Choroid plexus epithelial cell (primary cell): ENCODE measurements at regions not wholly inside any gene's neighbourhood (a gene's known extent, or its start where the extent isn't known, plus 50 kb on each side); places are given as distances from the start of the nearest gene placed in this dataset.
"Not testable (repeated sequence)": the region's sequence is repeated elsewhere in the genome, so short reads cannot be mapped to it uniquely, and the experiment has no call there.

Source experiments
- DNase-seq: peaks from one replicate; pipeline ENCODE4 v3.0.0-alpha.2; 2010; ENCODE audit warnings: low read depth
- H3K4me3 ChIP-seq: 2 replicates; pipeline ENCODE4 v1.5.1; 2011; ENCODE audit warnings: low read depth, mild to moderate bottlenecking, control low read depth, low read length, moderate library complexity
- TF ChIP-seq, protein P1 (sequence below): conservative IDR thresholded peaks from 2 replicates; pipeline ENCODE4 v1.5.1; 2011; ENCODE audit warnings: low read depth, mild to moderate bottlenecking, control low read depth, inconsistent platforms, low read length, moderate library complexity

DNA sequence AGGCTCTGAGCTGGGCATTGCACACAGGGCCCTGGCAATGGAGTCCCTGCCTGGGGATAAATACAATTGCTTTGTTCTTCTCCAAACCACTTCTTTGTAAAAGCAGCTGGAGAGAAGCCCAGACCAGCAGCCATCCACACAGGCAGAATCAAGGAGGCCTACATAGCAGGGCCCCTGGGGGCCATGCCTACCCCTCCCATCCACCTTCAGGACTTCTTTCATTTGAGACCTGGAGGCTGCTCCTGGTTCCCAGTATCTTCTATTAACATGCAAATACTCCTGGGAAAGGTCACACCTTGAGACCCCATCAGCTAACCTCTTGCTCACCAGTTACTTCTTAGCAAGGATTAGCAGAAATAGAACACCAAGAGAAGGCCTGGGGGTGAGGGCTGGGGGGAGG is 511.1 kb downstream of the SOX6 start:
- TF ChIP-seq, protein P1, sequence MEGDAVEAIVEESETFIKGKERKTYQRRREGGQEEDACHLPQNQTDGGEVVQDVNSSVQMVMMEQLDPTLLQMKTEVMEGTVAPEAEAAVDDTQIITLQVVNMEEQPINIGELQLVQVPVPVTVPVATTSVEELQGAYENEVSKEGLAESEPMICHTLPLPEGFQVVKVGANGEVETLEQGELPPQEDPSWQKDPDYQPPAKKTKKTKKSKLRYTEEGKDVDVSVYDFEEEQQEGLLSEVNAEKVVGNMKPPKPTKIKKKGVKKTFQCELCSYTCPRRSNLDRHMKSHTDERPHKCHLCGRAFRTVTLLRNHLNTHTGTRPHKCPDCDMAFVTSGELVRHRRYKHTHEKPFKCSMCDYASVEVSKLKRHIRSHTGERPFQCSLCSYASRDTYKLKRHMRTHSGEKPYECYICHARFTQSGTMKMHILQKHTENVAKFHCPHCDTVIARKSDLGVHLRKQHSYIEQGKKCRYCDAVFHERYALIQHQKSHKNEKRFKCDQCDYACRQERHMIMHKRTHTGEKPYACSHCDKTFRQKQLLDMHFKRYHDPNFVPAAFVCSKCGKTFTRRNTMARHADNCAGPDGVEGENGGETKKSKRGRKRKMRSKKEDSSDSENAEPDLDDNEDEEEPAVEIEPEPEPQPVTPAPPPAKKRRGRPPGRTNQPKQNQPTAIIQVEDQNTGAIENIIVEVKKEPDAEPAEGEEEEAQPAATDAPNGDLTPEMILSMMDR, result no peak

DNA sequence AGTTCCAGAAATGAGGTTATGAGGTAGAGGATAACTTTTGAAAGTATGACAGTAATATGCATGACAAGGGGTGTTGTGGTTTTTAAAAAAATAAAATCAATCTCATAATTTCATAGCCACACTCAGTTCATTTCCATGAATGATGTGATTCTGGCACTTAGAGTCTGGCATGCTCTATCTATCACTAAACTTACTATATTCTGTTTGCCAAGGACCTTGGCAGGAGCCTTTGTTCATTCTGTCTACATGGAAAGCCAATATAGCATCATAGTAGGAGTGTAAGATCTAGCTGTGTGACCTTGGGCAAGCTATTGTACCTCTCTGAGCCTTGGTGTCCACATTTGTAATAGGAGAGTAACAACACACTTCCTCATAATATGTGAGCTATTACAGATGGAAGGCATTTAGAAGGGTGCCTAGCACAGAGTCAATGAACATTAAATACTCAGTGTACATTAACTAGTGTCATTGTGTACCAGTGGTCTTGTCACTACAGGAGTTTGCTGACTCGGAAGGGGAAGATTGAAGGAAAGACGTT is 507.6 kb downstream of the SOX6 start:
- TF ChIP-seq, protein P1, result no peak
- DNase-seq, result no peak
- H3K4me3 ChIP-seq, result no peak overlapping the region

More for the DNA sequence above, 511.1 kb downstream of the SOX6 start:
- no peak for DNase-seq
- H3K4me3 ChIP-seq, result no peak overlapping the region

DNA sequence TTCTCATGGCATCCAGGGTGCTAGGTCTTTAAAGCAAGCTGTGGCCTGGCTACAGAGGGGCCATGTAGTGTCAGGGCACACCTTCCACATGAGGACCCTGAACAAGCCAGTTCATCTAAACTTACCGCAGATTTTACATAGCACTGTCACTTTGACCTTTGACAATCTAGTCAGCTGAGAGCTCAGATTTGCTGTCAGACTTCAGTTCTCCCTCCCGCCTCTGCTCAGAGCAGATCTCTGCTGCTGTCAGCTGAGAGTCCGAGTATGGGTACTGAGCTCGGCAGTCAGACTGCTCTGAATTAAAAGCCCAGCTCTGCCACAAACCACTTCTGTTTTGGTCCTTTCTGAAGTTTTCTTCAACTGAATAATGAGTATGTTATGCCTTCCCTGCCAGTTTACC is 507.1 kb downstream of the SOX6 start:
- TF ChIP-seq, protein P1, result no peak
- H3K4me3 ChIP-seq, result no peak overlapping the region
- DNase-seq, result no peak

DNA sequence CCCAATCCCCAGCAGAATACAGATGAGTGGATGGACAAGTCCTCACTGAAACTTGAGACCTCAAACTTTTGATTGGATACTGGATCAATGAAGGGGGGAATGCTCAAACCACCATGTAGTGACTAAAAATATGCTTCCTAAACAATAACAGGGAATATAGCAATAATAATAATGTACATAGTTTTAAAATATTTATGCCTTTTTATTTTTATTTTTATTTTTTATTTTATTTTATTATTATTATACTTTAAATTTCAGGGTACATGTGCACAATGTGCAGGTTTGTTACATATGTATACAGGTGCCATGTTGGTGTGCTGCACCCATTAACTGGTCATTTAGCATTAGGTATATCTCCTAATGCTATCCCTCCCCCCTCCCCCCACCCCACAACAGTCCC is 506.0 kb downstream of the SOX6 start:
- not testable (repeated sequence) for H3K4me3 ChIP-seq

DNA sequence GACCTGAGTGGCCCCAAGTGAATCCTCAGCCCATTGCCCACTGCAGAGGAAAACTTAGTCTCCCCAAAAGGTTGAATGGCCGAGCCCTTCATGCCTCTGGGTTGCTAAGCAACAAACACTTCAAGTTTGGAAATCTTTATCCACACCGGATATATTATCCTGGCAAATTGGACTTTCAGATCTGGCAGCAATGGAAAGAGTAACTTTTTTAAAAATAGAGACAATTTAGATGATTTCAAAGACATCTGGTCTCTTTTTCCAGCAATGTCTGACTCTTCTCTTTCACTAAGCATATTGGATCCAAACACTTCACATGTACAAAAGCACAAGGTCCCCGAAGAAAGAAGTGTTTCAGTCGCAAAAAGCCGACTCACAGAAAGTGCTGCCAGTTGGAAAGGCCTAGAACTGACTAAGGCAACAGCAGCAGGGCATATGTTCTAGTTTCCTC is 505.3 kb downstream of the SOX6 start:
- TF ChIP-seq, protein P1, result no peak
- DNase-seq, result no peak
- no peak overlapping the region for H3K4me3 ChIP-seq

More for the DNA sequence above, 506.0 kb downstream of the SOX6 start:
- DNase-seq, result not testable (repeated sequence)

DNA sequence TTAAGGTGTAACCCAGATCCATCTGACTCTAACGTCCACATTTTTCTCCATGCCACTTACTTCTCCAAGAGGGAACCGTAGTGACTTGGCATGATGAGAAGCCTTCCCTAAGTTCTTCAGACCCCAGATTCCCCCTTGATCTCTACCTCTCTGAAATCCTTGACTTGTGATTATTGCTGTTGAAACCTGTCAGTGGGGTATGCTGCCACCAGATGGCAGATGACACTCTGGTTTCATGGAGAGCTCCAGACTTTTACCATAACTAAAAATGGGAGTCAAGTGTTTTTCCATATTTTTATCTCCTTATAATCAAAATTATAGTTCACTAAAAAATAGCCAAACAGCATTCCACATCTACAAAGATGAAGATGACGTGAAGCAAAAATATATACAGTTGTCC is 504.2 kb downstream of the SOX6 start:
- DNase-seq, result peak; percentile 39
- no peak overlapping the region for H3K4me3 ChIP-seq
- TF ChIP-seq, protein P1, result peak; percentile 60

DNA sequence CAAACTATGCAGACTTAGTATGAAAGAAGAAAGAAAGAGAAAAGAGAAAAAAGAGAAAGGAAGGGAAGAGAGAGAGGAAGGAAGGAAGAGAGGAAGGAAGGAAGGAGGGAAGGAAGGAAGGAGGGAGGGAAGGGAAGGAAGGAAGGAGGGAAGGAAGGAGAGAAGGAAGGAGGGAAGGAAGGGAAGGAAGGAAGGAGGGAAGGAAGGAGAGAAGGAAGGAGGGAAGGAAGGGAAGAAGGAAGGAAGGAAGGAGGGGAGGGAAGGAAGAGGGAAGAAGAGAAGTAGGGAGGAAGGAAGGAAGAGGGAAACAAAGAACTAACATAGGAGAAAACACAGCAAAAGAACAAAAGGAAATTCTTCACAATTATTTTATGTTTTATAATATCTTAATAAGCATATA is 502.1 kb downstream of the SOX6 start:
- TF ChIP-seq, protein P1, result no peak
- no peak for DNase-seq
- H3K4me3 ChIP-seq, result no peak overlapping the region

DNA sequence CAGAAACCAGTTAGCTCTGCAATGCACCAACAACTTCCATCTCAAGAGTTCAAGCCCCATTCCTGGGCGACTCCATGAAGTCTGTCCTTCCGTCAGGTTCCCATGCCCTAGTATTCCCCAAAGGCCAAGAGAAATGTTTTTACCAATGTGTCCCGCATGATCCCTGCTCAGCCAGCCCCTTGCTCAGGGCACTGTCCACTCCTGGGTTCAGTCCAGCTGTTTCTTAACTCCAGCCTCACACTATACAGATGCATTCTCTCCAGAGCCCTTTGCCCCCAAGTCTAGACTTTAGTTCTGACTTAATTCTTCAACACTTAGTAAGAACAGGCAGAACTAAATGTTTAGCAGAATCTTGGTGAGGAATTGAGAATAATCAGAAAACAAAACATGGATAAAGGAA is 497.5 kb downstream of the SOX6 start:
- TF ChIP-seq, protein P1, result no peak
- DNase-seq, result peak; percentile 2
- no peak overlapping the region for H3K4me3 ChIP-seq
